ENCODE measurements at regions not wholly inside any gene's neighbourhood (a gene's known extent, or its start where the extent isn't known, plus 50 kb on each side); places are given as distances from the start of the nearest gene placed in this dataset.

DNA sequence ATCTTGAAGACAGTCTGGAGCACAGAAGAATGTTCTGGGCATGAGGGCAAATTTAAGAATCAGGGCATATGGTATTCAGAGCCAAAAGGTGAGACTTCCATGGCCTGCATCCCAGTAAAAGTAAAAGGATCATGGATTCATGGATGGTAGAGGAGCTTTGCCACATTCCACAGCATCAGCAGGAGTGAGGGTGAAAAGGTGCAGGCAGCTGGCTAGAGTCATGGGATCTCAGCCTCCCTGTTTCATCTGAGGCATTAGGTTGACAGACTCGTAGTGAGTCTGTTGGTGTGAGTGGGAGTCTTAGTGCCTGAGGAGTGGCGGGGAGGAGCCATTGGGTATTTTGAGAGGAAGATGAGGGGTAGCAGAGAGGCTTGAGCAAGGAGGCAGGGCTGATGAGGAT lies 301.6 kb downstream of the CYP26B1 start:
- H2AFZ ChIP-seq (ENCODE audit: low read depth, low read length, severe bottlenecking): no peak overlapping the region
- no peaks in the 10 kb centered on the region for H3K9me2 ChIP-seq (replicated peaks; ENCODE audit: insufficient read depth, low read length)
- H3K79me2 ChIP-seq (ENCODE audit: insufficient read depth, low read length): no peaks in the 10 kb centered on the region
- no peak overlapping the region for H3K4me3 ChIP-seq (ENCODE audit: insufficient read depth, low read length, poor library complexity, severe bottlenecking)
- H4K20me1 ChIP-seq (ENCODE audit: low read depth, low read length): no peaks in the 10 kb centered on the region
- H3K36me3 ChIP-seq (ENCODE audit: low read length): no peaks in the 10 kb centered on the region
- no peak overlapping the region for H3K27ac ChIP-seq (ENCODE audit: low read depth, low read length)
- H3F3A ChIP-seq (ENCODE audit: insufficient read depth): no peaks in the 10 kb centered on the region
- no peaks in the 10 kb centered on the region for H3K27me3 ChIP-seq (ENCODE audit: low read length)
- no peak overlapping the region for H3K4me2 ChIP-seq (ENCODE audit: low read depth, low read length, poor library complexity, severe bottlenecking)
- no peaks in the 10 kb centered on the region for H3K9me3 ChIP-seq (ENCODE audit: insufficient read depth, low read length)
- no peak overlapping the region for H3K9ac ChIP-seq (ENCODE audit: low read length)
- TF ChIP-seq, protein P1, sequence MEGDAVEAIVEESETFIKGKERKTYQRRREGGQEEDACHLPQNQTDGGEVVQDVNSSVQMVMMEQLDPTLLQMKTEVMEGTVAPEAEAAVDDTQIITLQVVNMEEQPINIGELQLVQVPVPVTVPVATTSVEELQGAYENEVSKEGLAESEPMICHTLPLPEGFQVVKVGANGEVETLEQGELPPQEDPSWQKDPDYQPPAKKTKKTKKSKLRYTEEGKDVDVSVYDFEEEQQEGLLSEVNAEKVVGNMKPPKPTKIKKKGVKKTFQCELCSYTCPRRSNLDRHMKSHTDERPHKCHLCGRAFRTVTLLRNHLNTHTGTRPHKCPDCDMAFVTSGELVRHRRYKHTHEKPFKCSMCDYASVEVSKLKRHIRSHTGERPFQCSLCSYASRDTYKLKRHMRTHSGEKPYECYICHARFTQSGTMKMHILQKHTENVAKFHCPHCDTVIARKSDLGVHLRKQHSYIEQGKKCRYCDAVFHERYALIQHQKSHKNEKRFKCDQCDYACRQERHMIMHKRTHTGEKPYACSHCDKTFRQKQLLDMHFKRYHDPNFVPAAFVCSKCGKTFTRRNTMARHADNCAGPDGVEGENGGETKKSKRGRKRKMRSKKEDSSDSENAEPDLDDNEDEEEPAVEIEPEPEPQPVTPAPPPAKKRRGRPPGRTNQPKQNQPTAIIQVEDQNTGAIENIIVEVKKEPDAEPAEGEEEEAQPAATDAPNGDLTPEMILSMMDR (IDR thresholded peaks at IDR 0.05; ENCODE audit: insufficient read depth, low read length, poor library complexity, severe bottlenecking): no peak
- TF ChIP-seq EZH2phosphoT487 (conservative IDR thresholded peaks at IDR 0.05; ENCODE audit: low read length): no peak

DNA sequence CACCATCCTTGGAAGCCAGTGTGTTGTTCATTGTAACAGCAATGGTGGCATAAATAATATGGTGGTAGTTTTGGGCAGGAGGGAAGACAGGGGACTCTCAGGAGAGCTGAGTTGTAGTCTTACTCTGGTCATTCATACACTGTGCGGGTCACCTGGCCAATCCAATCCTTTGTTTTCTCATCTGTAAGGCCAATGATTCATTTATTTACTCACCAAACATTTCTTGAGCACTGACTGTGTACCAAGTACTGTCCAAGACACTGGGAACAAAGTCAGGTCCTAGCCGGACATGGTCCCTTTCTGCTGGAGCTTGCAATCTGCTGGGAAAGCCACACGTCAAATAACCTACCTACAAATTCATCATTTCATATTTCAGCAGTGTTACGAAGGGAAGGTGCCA lies 302.7 kb downstream of the CYP26B1 start:
- H4K20me1 ChIP-seq (ENCODE audit: low read depth, low read length): no peaks in the 10 kb centered on the region
- H3K79me2 ChIP-seq (ENCODE audit: insufficient read depth, low read length): no peaks in the 10 kb centered on the region
- H3K9ac ChIP-seq (ENCODE audit: low read length): no peak overlapping the region
- H3K9me3 ChIP-seq (ENCODE audit: insufficient read depth, low read length): no peaks in the 10 kb centered on the region
- no peaks in the 10 kb centered on the region for H3K9me2 ChIP-seq (replicated peaks; ENCODE audit: insufficient read depth, low read length)
- no peak overlapping the region for H3K4me3 ChIP-seq (ENCODE audit: insufficient read depth, low read length, poor library complexity, severe bottlenecking)
- no peak overlapping the region for H2AFZ ChIP-seq (ENCODE audit: low read depth, low read length, severe bottlenecking)
- H3K36me3 ChIP-seq (ENCODE audit: low read length): no peaks in the 10 kb centered on the region
- H3K27me3 ChIP-seq (ENCODE audit: low read length): no peaks in the 10 kb centered on the region
- no peak for TF ChIP-seq EZH2phosphoT487 (conservative IDR thresholded peaks at IDR 0.05; ENCODE audit: low read length)
- no peak overlapping the region for H3K4me2 ChIP-seq (ENCODE audit: low read depth, low read length, poor library complexity, severe bottlenecking)
- no peak overlapping the region for H3K27ac ChIP-seq (ENCODE audit: low read depth, low read length)
- no peaks in the 10 kb centered on the region for H3F3A ChIP-seq (ENCODE audit: insufficient read depth)

DNA sequence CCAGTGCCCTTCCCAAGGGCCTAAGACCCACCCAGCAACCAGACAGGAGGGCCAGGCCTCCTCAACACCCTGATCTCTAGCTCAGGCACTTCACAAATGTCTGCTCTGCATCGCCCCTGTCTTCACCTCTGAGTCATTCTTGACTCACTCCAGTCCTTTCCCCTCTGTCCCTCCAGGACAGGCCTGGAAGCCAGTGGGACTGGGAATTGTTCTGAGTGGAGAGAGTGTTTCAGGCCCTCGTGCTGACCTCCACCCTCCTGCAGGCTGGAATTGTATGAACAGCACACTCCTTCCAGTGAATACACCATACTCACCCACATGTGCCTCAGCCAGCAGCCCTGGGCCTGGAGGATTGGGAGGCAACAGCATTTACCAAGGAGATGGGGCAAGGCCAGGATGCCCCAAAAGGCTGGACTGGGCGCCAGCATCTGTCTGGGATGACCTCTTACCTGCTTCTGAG lies 304.2 kb downstream of the CYP26B1 start:
- no peaks in the 10 kb centered on the region for H4K20me1 ChIP-seq (ENCODE audit: low read depth, low read length)
- H3F3A ChIP-seq (ENCODE audit: insufficient read depth): no peaks in the 10 kb centered on the region
- TF ChIP-seq EZH2phosphoT487 (conservative IDR thresholded peaks at IDR 0.05; ENCODE audit: low read length): no peak
- TF ChIP-seq, protein P1 (IDR thresholded peaks at IDR 0.05; ENCODE audit: insufficient read depth, low read length, poor library complexity, severe bottlenecking): no peak
- H3K4me2 ChIP-seq (ENCODE audit: low read depth, low read length, poor library complexity, severe bottlenecking): no peak overlapping the region
- no peak overlapping the region for H3K9ac ChIP-seq (ENCODE audit: low read length)
- H3K27ac ChIP-seq (ENCODE audit: low read depth, low read length): no peak overlapping the region
- no peak overlapping the region for H2AFZ ChIP-seq (ENCODE audit: low read depth, low read length, severe bottlenecking)
- no peaks in the 10 kb centered on the region for H3K9me2 ChIP-seq (replicated peaks; ENCODE audit: insufficient read depth, low read length)
- no peaks in the 10 kb centered on the region for H3K27me3 ChIP-seq (ENCODE audit: low read length)
- no peaks in the 10 kb centered on the region for H3K9me3 ChIP-seq (ENCODE audit: insufficient read depth, low read length)
- H3K36me3 ChIP-seq (ENCODE audit: low read length): no peaks in the 10 kb centered on the region
- no peak overlapping the region for H3K4me3 ChIP-seq (ENCODE audit: insufficient read depth, low read length, poor library complexity, severe bottlenecking)
- H3K79me2 ChIP-seq (ENCODE audit: insufficient read depth, low read length): no peaks in the 10 kb centered on the region

DNA sequence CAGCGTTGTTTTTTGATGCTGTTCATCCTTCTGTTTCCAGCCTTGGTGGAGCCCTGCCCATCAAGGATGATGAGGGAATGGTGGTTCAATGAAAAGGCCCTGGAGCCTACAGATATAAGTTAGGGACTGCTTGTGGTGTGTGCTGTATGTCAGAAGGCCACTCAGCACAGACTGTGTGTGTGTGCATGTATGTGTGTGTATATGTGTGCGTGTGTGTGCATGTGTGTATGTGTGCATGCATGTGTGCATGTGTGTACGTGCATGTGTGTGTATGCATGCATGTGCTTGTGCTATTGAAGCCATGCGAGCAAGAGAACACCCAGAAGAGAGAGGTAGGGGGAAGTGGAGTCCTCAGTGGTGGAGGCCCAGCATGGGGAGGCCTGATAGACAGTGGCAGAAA lies 304.9 kb downstream of the CYP26B1 start:
- no peak overlapping the region for H3K4me2 ChIP-seq (ENCODE audit: low read depth, low read length, poor library complexity, severe bottlenecking)
- no peaks in the 10 kb centered on the region for H3K9me2 ChIP-seq (replicated peaks; ENCODE audit: insufficient read depth, low read length)
- H3K36me3 ChIP-seq (ENCODE audit: low read length): no peaks in the 10 kb centered on the region
- H3K9me3 ChIP-seq (ENCODE audit: insufficient read depth, low read length): no peaks in the 10 kb centered on the region
- no peak for TF ChIP-seq EZH2phosphoT487 (conservative IDR thresholded peaks at IDR 0.05; ENCODE audit: low read length)
- TF ChIP-seq, protein P1 (IDR thresholded peaks at IDR 0.05; ENCODE audit: insufficient read depth, low read length, poor library complexity, severe bottlenecking): no peak
- H3K9ac ChIP-seq (ENCODE audit: low read length): no peak overlapping the region
- no peaks in the 10 kb centered on the region for H3K27me3 ChIP-seq (ENCODE audit: low read length)
- H2AFZ ChIP-seq (ENCODE audit: low read depth, low read length, severe bottlenecking): no peak overlapping the region
- no peaks in the 10 kb centered on the region for H3F3A ChIP-seq (ENCODE audit: insufficient read depth)
- no peak overlapping the region for H3K27ac ChIP-seq (ENCODE audit: low read depth, low read length)
- H3K4me3 ChIP-seq (ENCODE audit: insufficient read depth, low read length, poor library complexity, severe bottlenecking): no peak overlapping the region
- H3K79me2 ChIP-seq (ENCODE audit: insufficient read depth, low read length): no peaks in the 10 kb centered on the region
- H4K20me1 ChIP-seq (ENCODE audit: low read depth, low read length): no peaks in the 10 kb centered on the region
